ENCODE measurements at regions not wholly inside any gene's neighbourhood (a gene's known extent, or its start where the extent isn't known, plus 50 kb on each side); places are given as distances from the start of the nearest gene placed in this dataset.

DNA sequence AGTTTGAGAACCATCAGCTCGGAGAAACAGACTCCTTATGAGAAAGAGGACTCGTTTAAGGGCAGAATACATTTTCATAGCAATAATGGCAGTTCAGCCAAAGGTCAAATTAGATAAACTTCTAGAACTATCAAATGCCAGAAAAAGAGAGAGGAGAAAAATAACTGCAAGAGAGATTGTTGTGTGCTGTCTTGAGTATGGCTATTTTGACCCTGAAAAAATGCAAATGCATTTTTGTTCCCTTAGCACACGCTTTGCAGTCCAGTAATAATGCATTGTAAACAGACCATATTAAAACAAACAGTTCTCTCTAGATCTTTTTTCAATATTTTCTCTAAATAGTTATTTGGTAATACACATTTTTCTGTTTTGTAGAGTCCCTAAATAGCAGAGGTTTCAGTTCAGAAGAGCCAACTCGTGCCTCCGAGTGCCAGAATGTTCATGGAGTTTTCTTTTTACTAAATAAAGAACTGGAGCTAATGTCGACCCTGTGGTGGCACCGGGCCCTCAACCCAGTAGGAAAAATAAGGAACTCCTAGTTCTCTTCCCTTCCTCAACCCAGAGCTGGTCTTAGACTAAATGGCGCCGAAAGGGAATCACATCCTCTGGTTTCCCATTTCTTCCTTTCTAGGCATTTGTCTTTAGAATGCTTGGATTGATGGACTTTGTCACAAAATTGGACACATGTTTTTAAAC, 298.0 kb downstream of the MAP2K4 start:
- TF ChIP-seq MXI1 (IDR thresholded peaks at IDR 0.05; ENCODE audit: low read depth, low read length), result no peak
- no peak for TF ChIP-seq SMC3 (IDR thresholded peaks at IDR 0.05; ENCODE audit: low read depth, low read length)
- TF ChIP-seq, protein P1, sequence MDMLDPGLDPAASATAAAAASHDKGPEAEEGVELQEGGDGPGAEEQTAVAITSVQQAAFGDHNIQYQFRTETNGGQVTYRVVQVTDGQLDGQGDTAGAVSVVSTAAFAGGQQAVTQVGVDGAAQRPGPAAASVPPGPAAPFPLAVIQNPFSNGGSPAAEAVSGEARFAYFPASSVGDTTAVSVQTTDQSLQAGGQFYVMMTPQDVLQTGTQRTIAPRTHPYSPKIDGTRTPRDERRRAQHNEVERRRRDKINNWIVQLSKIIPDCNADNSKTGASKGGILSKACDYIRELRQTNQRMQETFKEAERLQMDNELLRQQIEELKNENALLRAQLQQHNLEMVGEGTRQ (IDR thresholded peaks at IDR 0.05; ENCODE audit: borderline replicate concordance, low read depth, low read length), result no peak
- TF ChIP-seq, protein P2, sequence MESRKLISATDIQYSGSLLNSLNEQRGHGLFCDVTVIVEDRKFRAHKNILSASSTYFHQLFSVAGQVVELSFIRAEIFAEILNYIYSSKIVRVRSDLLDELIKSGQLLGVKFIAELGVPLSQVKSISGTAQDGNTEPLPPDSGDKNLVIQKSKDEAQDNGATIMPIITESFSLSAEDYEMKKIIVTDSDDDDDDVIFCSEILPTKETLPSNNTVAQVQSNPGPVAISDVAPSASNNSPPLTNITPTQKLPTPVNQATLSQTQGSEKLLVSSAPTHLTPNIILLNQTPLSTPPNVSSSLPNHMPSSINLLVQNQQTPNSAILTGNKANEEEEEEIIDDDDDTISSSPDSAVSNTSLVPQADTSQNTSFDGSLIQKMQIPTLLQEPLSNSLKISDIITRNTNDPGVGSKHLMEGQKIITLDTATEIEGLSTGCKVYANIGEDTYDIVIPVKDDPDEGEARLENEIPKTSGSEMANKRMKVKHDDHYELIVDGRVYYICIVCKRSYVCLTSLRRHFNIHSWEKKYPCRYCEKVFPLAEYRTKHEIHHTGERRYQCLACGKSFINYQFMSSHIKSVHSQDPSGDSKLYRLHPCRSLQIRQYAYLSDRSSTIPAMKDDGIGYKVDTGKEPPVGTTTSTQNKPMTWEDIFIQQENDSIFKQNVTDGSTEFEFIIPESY (IDR thresholded peaks at IDR 0.05; ENCODE audit: borderline replicate concordance, low read depth), result no peak
- TF ChIP-seq NRF1 (IDR thresholded peaks at IDR 0.05; ENCODE audit: low read depth, low read length), result no peak
- TF ChIP-seq, protein P3, sequence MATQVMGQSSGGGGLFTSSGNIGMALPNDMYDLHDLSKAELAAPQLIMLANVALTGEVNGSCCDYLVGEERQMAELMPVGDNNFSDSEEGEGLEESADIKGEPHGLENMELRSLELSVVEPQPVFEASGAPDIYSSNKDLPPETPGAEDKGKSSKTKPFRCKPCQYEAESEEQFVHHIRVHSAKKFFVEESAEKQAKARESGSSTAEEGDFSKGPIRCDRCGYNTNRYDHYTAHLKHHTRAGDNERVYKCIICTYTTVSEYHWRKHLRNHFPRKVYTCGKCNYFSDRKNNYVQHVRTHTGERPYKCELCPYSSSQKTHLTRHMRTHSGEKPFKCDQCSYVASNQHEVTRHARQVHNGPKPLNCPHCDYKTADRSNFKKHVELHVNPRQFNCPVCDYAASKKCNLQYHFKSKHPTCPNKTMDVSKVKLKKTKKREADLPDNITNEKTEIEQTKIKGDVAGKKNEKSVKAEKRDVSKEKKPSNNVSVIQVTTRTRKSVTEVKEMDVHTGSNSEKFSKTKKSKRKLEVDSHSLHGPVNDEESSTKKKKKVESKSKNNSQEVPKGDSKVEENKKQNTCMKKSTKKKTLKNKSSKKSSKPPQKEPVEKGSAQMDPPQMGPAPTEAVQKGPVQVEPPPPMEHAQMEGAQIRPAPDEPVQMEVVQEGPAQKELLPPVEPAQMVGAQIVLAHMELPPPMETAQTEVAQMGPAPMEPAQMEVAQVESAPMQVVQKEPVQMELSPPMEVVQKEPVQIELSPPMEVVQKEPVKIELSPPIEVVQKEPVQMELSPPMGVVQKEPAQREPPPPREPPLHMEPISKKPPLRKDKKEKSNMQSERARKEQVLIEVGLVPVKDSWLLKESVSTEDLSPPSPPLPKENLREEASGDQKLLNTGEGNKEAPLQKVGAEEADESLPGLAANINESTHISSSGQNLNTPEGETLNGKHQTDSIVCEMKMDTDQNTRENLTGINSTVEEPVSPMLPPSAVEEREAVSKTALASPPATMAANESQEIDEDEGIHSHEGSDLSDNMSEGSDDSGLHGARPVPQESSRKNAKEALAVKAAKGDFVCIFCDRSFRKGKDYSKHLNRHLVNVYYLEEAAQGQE (IDR thresholded peaks at IDR 0.05; ENCODE audit: low read depth, low read length), result no peak
- TF ChIP-seq RXRA (IDR thresholded peaks at IDR 0.05; ENCODE audit: borderline replicate concordance, low read depth), result no peak
- no peak for TF ChIP-seq MEF2A (IDR thresholded peaks at IDR 0.05; ENCODE audit: borderline replicate concordance, low read depth)
- TF ChIP-seq, protein P4, sequence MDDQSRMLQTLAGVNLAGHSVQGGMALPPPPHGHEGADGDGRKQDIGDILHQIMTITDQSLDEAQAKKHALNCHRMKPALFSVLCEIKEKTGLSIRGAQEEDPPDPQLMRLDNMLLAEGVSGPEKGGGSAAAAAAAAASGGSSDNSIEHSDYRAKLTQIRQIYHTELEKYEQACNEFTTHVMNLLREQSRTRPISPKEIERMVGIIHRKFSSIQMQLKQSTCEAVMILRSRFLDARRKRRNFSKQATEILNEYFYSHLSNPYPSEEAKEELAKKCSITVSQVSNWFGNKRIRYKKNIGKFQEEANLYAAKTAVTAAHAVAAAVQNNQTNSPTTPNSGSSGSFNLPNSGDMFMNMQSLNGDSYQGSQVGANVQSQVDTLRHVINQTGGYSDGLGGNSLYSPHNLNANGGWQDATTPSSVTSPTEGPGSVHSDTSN (IDR thresholded peaks at IDR 0.05), result no peak
- TF ChIP-seq NFIC (IDR thresholded peaks at IDR 0.05; ENCODE audit: borderline replicate concordance), result no peak
- TF ChIP-seq TCF12 (IDR thresholded peaks at IDR 0.05), result no peak
- no peak for TF ChIP-seq POLR2AphosphoS5 (IDR thresholded peaks at IDR 0.05; ENCODE audit: low read depth, low read length)
- TF ChIP-seq TAF1 (IDR thresholded peaks at IDR 0.05; ENCODE audit: borderline replicate concordance, low read depth, low read length), result no peak
- TF ChIP-seq RCOR1 (IDR thresholded peaks at IDR 0.05; ENCODE audit: low read length), result no peak
- no peak overlapping the region for H2AFZ ChIP-seq (ENCODE audit: low read depth)
- no peaks in the 10 kb centered on the region for H4K20me1 ChIP-seq (ENCODE audit: insufficient read depth)
- no peaks in the 10 kb centered on the region for H3K36me3 ChIP-seq (replicated peaks in 1 of 2; ENCODE audit: control insufficient read depth in 1 of 2, insufficient read depth in 2 of 2, low read length in 1 of 2)
- H3K27ac ChIP-seq (ENCODE audit: low read depth in 2 of 2, low read length in 1 of 2), result no peak overlapping the region
- no peaks in the 10 kb centered on the region for H3F3A ChIP-seq (replicated peaks; ENCODE audit: insufficient read depth)
- DNase-seq, result no peak
- ChIA-PET CTCF (no interaction called here), POLR2A (no interaction called here)
- no peaks in the 10 kb centered on the region for H3K9me3 ChIP-seq
- H3K79me2 ChIP-seq (ENCODE audit: insufficient read depth), result no peaks in the 10 kb centered on the region
- WGBS (ENCODE audit: low lambda C conversion rate), result 16% methylated on average over 9 of the region's 9 CpGs
- no peaks in the 10 kb centered on the region for H3K27me3 ChIP-seq (ENCODE audit: insufficient read depth)
- H3K9ac ChIP-seq, result no peak overlapping the region
- no peak overlapping the region for H3K4me2 ChIP-seq
- H3K4me3 ChIP-seq (ENCODE audit: low read depth in 2 of 2, low read length in 1 of 2), result no peak overlapping the region
- no peaks in the 10 kb centered on the region for H3K4me1 ChIP-seq (ENCODE audit: control insufficient read depth in 1 of 2, insufficient read depth in 2 of 2, low read depth in 1 of 2, low read length in 1 of 2)
- H3K9me2 ChIP-seq, result no peaks in the 10 kb centered on the region

Data from SK-N-SH (cell line).